ENCODE measurements at regions not wholly inside any gene's neighbourhood (a gene's known extent, or its start where the extent isn't known, plus 50 kb on each side); places are given as distances from the start of the nearest gene placed in this dataset.
A peak's percentile ranks its signal among the peaks of the same experiment; 100 is the strongest.

- DNase-seq (ENCODE audit: low spot score), result peak; percentile 66
These were observed 54.9 kb downstream of the KLHDC7A start for GRCh38 chr1:18535391-18536210.

- DNase-seq (ENCODE audit: low spot score), result no peak
These were observed 55.6 kb downstream of the KLHDC7A start for GRCh38 chr1:18536356-18536755.

GRCh38 chr1:18536915-18537314, 56.2 kb downstream of the KLHDC7A start:
- no peak for DNase-seq (ENCODE audit: low spot score)

GRCh38 chr1:18537386-18538306, 56.9 kb downstream of the KLHDC7A start:
- DNase-seq (ENCODE audit: low spot score), result no peak

GRCh38 chr1:18539171-18539570, 58.4 kb downstream of the KLHDC7A start:
- no peak for DNase-seq (ENCODE audit: low spot score)

GRCh38 chr1:18540136-18540765, 59.5 kb downstream of the KLHDC7A start:
- no peak for DNase-seq (ENCODE audit: low spot score)

GRCh38 chr1:18541046-18541795, 60.5 kb downstream of the KLHDC7A start:
- no peak for DNase-seq (ENCODE audit: low spot score)

GRCh38 chr1:18542351-18542750, 61.6 kb downstream of the KLHDC7A start:
- DNase-seq (ENCODE audit: low spot score), result no peak

- no peak for DNase-seq (ENCODE audit: low spot score)
These were observed 65.3 kb downstream of the KLHDC7A start for GRCh38 chr1:18546026-18546425.

- no peak for DNase-seq (ENCODE audit: low spot score)
These were observed 66.7 kb downstream of the KLHDC7A start for GRCh38 chr1:18547460-18547859.

GRCh38 chr1:18548643-18549042, 67.9 kb downstream of the KLHDC7A start:
- no peak for DNase-seq (ENCODE audit: low spot score)

- DNase-seq (ENCODE audit: low spot score), result no peak
These were observed 68.4 kb downstream of the KLHDC7A start for GRCh38 chr1:18549106-18549505.

GRCh38 chr1:18549906-18550305, 69.2 kb downstream of the KLHDC7A start:
- no peak for DNase-seq (ENCODE audit: low spot score)

- no peak for DNase-seq (ENCODE audit: low spot score)
These were observed 71.9 kb downstream of the KLHDC7A start for GRCh38 chr1:18552631-18553030.

GRCh38 chr1:18553388-18553787, 72.7 kb downstream of the KLHDC7A start:
- no peak for DNase-seq (ENCODE audit: low spot score)

- no peak for DNase-seq (ENCODE audit: low spot score)
These were observed 73.4 kb downstream of the KLHDC7A start for GRCh38 chr1:18554099-18554498.

GRCh38 chr1:18554597-18554996, 73.9 kb downstream of the KLHDC7A start:
- DNase-seq (ENCODE audit: low spot score), result no peak

- no peak for DNase-seq (ENCODE audit: low spot score)
These were observed 74.3 kb downstream of the KLHDC7A start for GRCh38 chr1:18555036-18555435.

- DNase-seq (ENCODE audit: low spot score), result no peak
These were observed 74.3 kb upstream of the PAX7 start for GRCh38 chr1:18556364-18556763.

GRCh38 chr1:18557621-18558465, 72.8 kb upstream of the PAX7 start:
- no peak for DNase-seq (ENCODE audit: low spot score)

GRCh38 chr1:18560692-18561091, 70.0 kb upstream of the PAX7 start:
- no peak for DNase-seq (ENCODE audit: low spot score)
